Daoy (cell line): ENCODE measurements at regions not wholly inside any gene's neighbourhood (a gene's known extent, or its start where the extent isn't known, plus 50 kb on each side); places are given as distances from the start of the nearest gene placed in this dataset.
A peak's percentile ranks its signal among the peaks of the same experiment; 100 is the strongest.

Experiments used
- DNase-seq: peaks from one replicate; pipeline ENCODE4 v3.0.0-alpha.2; 2015; ENCODE audit warnings: low read depth

GRCh38 chr15:101124731-101125451, 127.0 kb downstream of the CHSY1 start:
- DNase-seq: peak; percentile 78

- DNase-seq: no peak
Observed at GRCh38 chr15:101123222-101123910, 128.5 kb downstream of the CHSY1 start.

- DNase-seq: no peak
Observed at GRCh38 chr15:101122806-101123205, 129.0 kb downstream of the CHSY1 start.

- no peak for DNase-seq
Observed at GRCh38 chr15:101122266-101122665, 129.6 kb downstream of the CHSY1 start.

- no peak for DNase-seq
Observed at GRCh38 chr15:101121511-101122090, 130.2 kb downstream of the CHSY1 start.

GRCh38 chr15:101120987-101121386, 130.9 kb downstream of the CHSY1 start:
- no peak for DNase-seq

- no peak for DNase-seq
Observed at GRCh38 chr15:101120473-101120872, 131.4 kb downstream of the CHSY1 start.
